Spleen (tissue), 11 donors: ENCODE measurements at regions not wholly inside any gene's neighbourhood (a gene's known extent, or its start where the extent isn't known, plus 50 kb on each side); places are given as distances from the start of the nearest gene placed in this dataset.

Source experiments
- DNase-seq: peaks from one replicate; pipeline ENCODE4 v3.0.0-alpha.2; 2020
- H3K27ac ChIP-seq, 8 donors: fragments of 200-600 bp; sonication (generic) in 7 of 8; 1 replicate in 4 of 8; 2 replicates in 4 of 8; pipeline versions ENCODE4 v1.5.0 to v1.8.0; 2016 to 2021; ENCODE audit warnings: inconsistent platforms in 4 of 8, mild to moderate bottlenecking in 4 of 8, moderate library complexity in 1 of 8
- H3K27me3 ChIP-seq, 7 donors: fragments of 200-600 bp; sonication (generic) in 6 of 7; replicated peaks in 1 of 7; 1 replicate in 4 of 7; 2 replicates in 3 of 7; pipeline versions ENCODE4 v1.5.0 to v1.8.0; 2016 to 2021; ENCODE audit warnings: inconsistent platforms in 3 of 7, mild to moderate bottlenecking in 1 of 7
- H3K36me3 ChIP-seq, 6 donors: fragments of 200-600 bp; sonication (generic) in 5 of 6; 1 replicate in 4 of 6; 2 replicates in 2 of 6; pipeline versions ENCODE4 v1.5.0 to v1.8.0; 2016 to 2021; ENCODE audit warnings: inconsistent platforms in 2 of 6
- H3K4me1 ChIP-seq, 6 donors: fragments of 200-600 bp; sonication (generic) in 5 of 6; 1 replicate in 3 of 6; 2 replicates in 3 of 6; pipeline versions ENCODE4 v1.5.0 to v1.8.0; 2016 to 2021; ENCODE audit warnings: inconsistent platforms in 3 of 6
- H3K4me3 ChIP-seq, 8 donors: fragments of 200-600 bp; sonication (generic) in 7 of 8; 1 replicate in 4 of 8; 2 replicates in 4 of 8; pipeline versions ENCODE4 v1.5.0 to v1.8.0; 2016 to 2021; ENCODE audit warnings: inconsistent platforms in 4 of 8, mild to moderate bottlenecking in 4 of 8, moderate library complexity in 2 of 8
- H3K9me3 ChIP-seq, 8 donors: fragments of 200-600 bp; sonication (generic) in 7 of 8; 1 replicate in 4 of 8; 2 replicates in 4 of 8; pipeline versions ENCODE4 v1.5.0 to v1.8.0; 2016 to 2021; ENCODE audit warnings: inconsistent platforms in 4 of 8
- POLR2A ChIP-seq, 3 donors: fragments of 450-650 bp; IDR thresholded peaks; one replicate each; pipeline ENCODE4 v1.5.1; 2017; ENCODE audit warnings: antibody characterized with exemption in 3 of 3, mild to moderate bottlenecking in 1 of 3
- POLR2AphosphoS5 ChIP-seq, 3 donors: sonication (generic); formaldehyde crosslinking; IDR thresholded peaks; one replicate each; pipeline ENCODE4 v1.5.1; 2017; ENCODE audit warnings: antibody characterized with exemption in 3 of 3
- WGBS, 5 donors: extraction: QIAGEN DNeasy Blood & Tissue Kit in 3 of 5; methylation state at CpG; one replicate each; pipeline versions ENCODE4 v1.1.5 to v1.1.7; 2013 to 2018; 5-methylcytosine and 5-hydroxymethylcytosine counted together
- intact Hi-C: fragments of 100-400 bp; cut with DNase I; formaldehyde crosslinking; loops from one replicate; pipeline ENCODE4 v1.15.0; 2023; ENCODE audit warnings: low total_unique reads
- TF ChIP-seq, protein P1 (sequence below), 11 experiments: fragments of 200-600 bp in 7 of 11; fragments of 450-650 bp in 4 of 11; sonication (generic) in 4 of 11; IDR thresholded peaks in 8 of 11; conservative IDR thresholded peaks in 3 of 11; 1 replicate in 7 of 11; 2 replicates in 4 of 11; pipeline versions ENCODE4 v1.4.0 to v1.8.0; 2016 to 2021; ENCODE audit warnings: antibody characterized with exemption in 11 of 11, inconsistent platforms in 4 of 11, mild to moderate bottlenecking in 1 of 11
- donor health status: healthy with polysubstance abuse.
- donor health status: DM: no; HTN: no; CAD: no; lungs with moderate emphysema.
- donor health status: DM: no; HTN: no; CAD: no.
- donor health status: Bipolar disorder and iron deficiency.
- donor health status: healthy.
- donor health status: DM: no; HTN: no; CAD: no.
- donor health status: DM: yes; HTN: yes; CAD: no.

DNA sequence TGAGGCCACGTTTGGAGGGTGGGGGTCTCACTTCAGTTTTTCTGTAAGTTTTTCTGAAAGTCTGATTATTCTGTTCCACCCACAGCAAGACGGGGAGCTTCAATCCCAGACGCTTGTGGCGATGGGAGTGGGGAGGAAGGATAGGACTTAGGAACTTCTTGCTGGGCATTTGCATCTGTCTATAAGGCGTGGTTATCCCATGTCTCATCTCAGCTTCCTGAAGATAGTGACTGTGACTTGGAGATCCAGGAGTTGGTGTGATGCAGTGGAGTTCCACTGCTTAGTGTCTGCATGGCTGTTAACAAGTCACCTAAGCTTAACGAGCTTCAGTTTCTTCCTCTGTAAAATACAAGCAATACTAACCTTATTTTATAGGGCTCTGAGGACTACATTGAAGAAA lies 58.9 kb upstream of the BARX2 start:
- no peaks in the 10 kb centered on the region for H3K36me3 ChIP-seq
- TF ChIP-seq POLR2A (IDR thresholded peaks at IDR 0.05): no peak
- TF ChIP-seq, protein P1, sequence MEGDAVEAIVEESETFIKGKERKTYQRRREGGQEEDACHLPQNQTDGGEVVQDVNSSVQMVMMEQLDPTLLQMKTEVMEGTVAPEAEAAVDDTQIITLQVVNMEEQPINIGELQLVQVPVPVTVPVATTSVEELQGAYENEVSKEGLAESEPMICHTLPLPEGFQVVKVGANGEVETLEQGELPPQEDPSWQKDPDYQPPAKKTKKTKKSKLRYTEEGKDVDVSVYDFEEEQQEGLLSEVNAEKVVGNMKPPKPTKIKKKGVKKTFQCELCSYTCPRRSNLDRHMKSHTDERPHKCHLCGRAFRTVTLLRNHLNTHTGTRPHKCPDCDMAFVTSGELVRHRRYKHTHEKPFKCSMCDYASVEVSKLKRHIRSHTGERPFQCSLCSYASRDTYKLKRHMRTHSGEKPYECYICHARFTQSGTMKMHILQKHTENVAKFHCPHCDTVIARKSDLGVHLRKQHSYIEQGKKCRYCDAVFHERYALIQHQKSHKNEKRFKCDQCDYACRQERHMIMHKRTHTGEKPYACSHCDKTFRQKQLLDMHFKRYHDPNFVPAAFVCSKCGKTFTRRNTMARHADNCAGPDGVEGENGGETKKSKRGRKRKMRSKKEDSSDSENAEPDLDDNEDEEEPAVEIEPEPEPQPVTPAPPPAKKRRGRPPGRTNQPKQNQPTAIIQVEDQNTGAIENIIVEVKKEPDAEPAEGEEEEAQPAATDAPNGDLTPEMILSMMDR (IDR thresholded peaks at IDR 0.05 in 8 of 11, conservative IDR thresholded peaks at IDR 0.05 in 3 of 11): no peak
- TF ChIP-seq POLR2AphosphoS5 (IDR thresholded peaks at IDR 0.05): no peak
- no peak overlapping the region for H3K27ac ChIP-seq
- no peaks in the 10 kb centered on the region for H3K9me3 ChIP-seq
- intact Hi-C loops: no loop called here
- H3K27me3 ChIP-seq: no peaks in the 10 kb centered on the region
- WGBS, 5 donors: 81 to 87% (median 86%) methylated on average over 6 of the region's 6 CpGs
- DNase-seq: no peak
- H3K4me3 ChIP-seq: no peak overlapping the region
- peaks cover 0 to 26% (median 4%) of the 10 kb centered on the region in 6 donors for H3K4me1 ChIP-seq

DNA sequence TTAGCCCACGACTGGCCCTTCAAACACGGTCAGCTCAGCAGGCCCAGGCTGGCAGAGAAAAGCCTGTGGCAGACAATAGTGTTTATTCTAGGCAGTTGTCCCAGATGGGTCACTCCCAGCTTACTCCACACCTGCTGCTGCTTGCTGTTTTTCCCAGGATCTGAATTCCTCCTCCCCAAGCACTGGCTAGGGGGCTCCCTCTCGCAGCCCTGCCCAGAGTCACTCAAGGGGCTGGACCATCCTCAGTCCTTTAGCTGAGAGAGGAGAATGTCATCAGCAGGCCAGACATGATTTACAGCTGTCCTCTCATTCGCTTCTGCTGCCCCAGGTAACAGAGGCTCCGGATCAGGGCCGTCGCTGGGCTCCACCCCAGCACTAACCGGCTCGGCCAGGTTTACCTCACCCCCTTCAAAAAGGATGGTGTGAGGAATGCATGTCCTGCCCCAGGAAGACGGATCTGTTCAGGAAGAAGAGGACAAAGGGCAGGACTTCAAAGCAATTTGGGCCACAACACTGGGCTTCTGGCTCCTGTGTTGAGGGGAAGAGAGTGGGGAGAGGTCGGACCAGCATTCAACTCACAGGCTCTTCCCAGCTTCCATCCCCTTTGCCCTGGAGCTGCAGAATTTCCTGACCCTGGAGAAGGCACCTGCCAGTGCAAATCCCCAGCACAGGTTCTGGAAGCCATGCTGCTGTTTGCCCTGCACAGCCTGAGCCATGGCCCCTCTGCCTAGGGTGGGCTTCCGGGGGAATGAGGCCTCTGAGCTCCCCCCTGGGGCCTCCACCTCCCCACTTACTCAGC lies 59.7 kb upstream of the BARX2 start:
- Histone ChIP-seq H3K27ac (no peak overlapping the region), H3K4me1 (peaks cover 0 to 26% (median 2%) of the 10 kb centered on the region in 6 donors), H3K27me3 (no peaks in the 10 kb centered on the region), H3K36me3 (no peaks in the 10 kb centered on the region), H3K4me3 (no peak overlapping the region), H3K9me3 (peaks cover 0 to 2% (median 0%) of the 10 kb centered on the region in 8 donors)
- no peak for DNase-seq
- TF ChIP-seq POLR2AphosphoS5 (IDR thresholded peaks at IDR 0.05) (no peak), POLR2A (IDR thresholded peaks at IDR 0.05) (no peak)
- TF ChIP-seq, protein P1 (IDR thresholded peaks at IDR 0.05 in 8 of 11, conservative IDR thresholded peaks at IDR 0.05 in 3 of 11): no peak
- WGBS, 5 donors: 79 to 92% (median 86%) methylated on average over 12 of the region's 12 CpGs
- intact Hi-C loops: no loop called here

DNA sequence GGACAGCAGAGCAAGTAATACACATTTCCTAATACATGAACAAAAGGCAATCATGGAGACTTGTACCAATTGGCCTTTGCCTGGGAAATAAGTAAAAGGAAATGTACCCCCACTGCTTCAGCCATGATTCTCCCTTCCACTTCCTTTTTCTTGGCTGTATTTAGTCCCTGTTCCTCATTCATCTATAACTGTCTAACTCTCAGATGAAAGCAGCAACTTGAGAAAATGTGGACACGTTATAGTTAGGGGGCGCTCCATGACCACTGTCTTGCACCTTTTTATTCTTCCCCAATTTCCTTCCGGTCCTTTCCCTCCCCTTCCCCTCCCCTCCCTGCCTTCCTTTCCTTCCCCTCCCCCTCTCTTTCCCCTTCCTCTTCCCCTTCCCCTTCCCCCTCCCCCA lies 61.3 kb upstream of the BARX2 start:
- 48 to 71% (median 54%) methylated on average over 3 of the region's 3 CpGs for WGBS, 5 donors
- Histone ChIP-seq H3K27me3 (no peaks in the 10 kb centered on the region), H3K4me3 (no peak overlapping the region), H3K36me3 (no peaks in the 10 kb centered on the region), H3K27ac (no peak overlapping the region), H3K9me3 (peaks cover 0 to 7% (median 0%) of the 10 kb centered on the region in 8 donors), H3K4me1 (peaks cover 0 to 17% (median 0%) of the 10 kb centered on the region in 6 donors)
- intact Hi-C loops: no loop called here
- DNase-seq: no peak
- TF ChIP-seq, protein P1 (IDR thresholded peaks at IDR 0.05 in 8 of 11, conservative IDR thresholded peaks at IDR 0.05 in 3 of 11): no peak
- TF ChIP-seq POLR2AphosphoS5 (IDR thresholded peaks at IDR 0.05) (no peak), POLR2A (IDR thresholded peaks at IDR 0.05) (no peak)

DNA sequence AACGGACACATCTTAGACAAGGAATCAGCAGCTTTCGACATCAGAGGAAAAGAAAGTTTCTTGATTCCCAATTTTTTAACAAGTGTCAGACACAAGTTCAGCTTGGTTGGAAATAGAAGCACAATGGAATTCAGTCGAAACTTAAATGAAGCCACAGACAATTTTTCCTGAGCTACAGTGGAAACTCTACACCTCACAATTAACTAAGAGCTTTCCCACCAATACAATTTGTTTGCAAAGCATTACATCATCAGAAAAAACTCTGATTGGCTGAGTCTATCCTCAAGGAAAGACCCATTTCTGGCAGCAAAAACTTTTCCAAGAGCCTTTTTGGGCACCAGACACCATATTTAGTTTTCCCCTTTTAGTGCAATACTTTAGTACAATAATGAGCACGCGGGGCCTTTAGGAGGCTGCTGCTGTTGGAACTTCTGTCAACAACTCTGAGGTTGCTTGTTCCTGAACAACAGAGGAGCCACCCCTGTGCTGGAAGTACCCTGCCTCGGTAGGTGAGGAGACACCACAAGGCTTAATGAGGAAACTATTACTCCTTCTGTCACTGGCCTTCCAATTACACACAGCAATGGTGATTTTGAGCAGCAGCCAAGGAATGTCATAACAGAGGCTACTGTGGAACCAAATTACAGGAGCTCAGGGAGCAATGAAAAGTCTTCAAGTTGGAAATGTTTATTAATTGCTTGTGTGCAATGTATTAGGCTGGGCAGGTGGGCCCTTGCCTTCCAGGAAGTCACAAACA lies 61.9 kb upstream of the BARX2 start:
- Histone ChIP-seq H3K27me3 (no peaks in the 10 kb centered on the region), H3K36me3 (no peaks in the 10 kb centered on the region), H3K4me1 (peaks cover 0 to 16% (median 0%) of the 10 kb centered on the region in 6 donors), H3K9me3 (peaks cover 0 to 7% (median 0%) of the 10 kb centered on the region in 8 donors), H3K27ac (no peak overlapping the region), H3K4me3 (no peak overlapping the region)
- DNase-seq: no peak
- WGBS, 5 donors: 77 to 85% (median 82%) methylated on average over 6 of the region's 6 CpGs
- intact Hi-C loops: no loop called here
- TF ChIP-seq, protein P1 (IDR thresholded peaks at IDR 0.05 in 8 of 11, conservative IDR thresholded peaks at IDR 0.05 in 3 of 11): no peak
- TF ChIP-seq POLR2A (IDR thresholded peaks at IDR 0.05) (no peak), POLR2AphosphoS5 (IDR thresholded peaks at IDR 0.05) (no peak)
